Activated naive CD8-positive, alpha-beta T cell treated with anti-CD3 and anti-CD28 coated beads for 36 hours (primary cell): ENCODE measurements at regions not wholly inside any gene's neighbourhood (a gene's known extent, or its start where the extent isn't known, plus 50 kb on each side); places are given as distances from the start of the nearest gene placed in this dataset.

Source experiments
- DNase-seq: peaks from one replicate; pipeline ENCODE4 v3.0.0; 2021
- H3K27ac Mint-ChIP-seq: one replicate; pipeline ENCODE4 v1.8.0; 2022; ENCODE audit warnings: mild to moderate bottlenecking, moderate library complexity, mixed read lengths
- H3K27me3 Mint-ChIP-seq: one replicate; pipeline ENCODE4 v1.8.0; 2022; ENCODE audit warnings: mild to moderate bottlenecking, mixed read lengths
- H3K36me3 Mint-ChIP-seq: one replicate; pipeline ENCODE4 v1.8.0; 2021; ENCODE audit warnings: mild to moderate bottlenecking, mixed read lengths
- H3K4me1 Mint-ChIP-seq: one replicate; pipeline ENCODE4 v1.8.0; 2021; ENCODE audit warnings: mixed read lengths
- H3K4me3 Mint-ChIP-seq: one replicate; pipeline ENCODE4 v1.8.0; 2022; ENCODE audit warnings: mild to moderate bottlenecking, moderate library complexity, mixed read lengths
- H3K9me3 Mint-ChIP-seq: one replicate; pipeline ENCODE4 v1.8.0; 2022; ENCODE audit warnings: mixed read lengths

DNA sequence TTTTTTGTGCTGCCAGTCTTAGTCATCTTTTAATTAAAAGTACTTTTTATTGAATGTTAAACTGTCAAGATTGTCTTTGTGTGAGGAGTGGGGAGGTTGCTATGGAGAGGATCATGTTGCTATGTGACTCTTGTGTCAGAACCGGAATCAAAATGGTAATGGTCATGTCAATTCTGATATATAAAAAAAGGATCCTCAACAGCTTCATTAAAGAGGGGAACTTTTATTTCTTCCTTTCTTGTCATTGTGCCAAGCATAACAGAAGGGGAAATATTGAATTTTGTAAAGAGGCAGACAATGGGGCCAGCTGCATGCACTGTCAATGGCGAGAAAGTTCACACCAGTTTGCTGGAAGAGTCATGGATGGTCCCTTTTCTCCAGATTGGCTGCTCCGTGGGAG is 564.8 kb downstream of the VRK1 start:
- H3K4me3 Mint-ChIP-seq = no peak overlapping the region
- no peaks in the 10 kb centered on the region for H3K36me3 Mint-ChIP-seq
- no peak for DNase-seq
- H3K27ac Mint-ChIP-seq = no peak overlapping the region
- no peaks in the 10 kb centered on the region for H3K9me3 Mint-ChIP-seq
- no peaks in the 10 kb centered on the region for H3K27me3 Mint-ChIP-seq
- no peaks in the 10 kb centered on the region for H3K4me1 Mint-ChIP-seq

DNA sequence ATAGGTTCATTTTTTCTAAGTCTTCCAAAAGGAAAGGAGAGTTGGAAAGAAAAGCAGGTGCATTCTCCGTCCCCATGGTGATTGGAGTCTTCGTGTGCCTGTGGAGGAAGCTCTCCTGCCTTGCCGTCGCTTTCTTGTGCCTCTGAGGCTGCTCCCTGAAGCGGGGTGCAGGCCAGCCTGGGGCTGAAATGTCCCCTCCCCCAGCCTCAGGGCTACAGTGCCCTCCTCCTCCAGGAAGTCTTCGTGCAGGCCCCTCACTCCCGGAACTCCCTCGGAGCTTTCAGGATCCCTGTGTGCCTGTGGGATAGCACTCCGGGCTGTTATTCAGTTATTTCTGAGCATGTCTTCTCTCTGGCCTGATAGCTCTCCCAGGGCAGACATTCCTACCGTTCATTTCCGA is 569.2 kb downstream of the VRK1 start:
- Mint-ChIP-seq H3K27ac (no peak overlapping the region), H3K36me3 (no peaks in the 10 kb centered on the region), H3K9me3 (peaks cover 2% of the 10 kb centered on the region), H3K27me3 (no peaks in the 10 kb centered on the region), H3K4me1 (no peaks in the 10 kb centered on the region), H3K4me3 (no peak overlapping the region)
- no peak for DNase-seq

DNA sequence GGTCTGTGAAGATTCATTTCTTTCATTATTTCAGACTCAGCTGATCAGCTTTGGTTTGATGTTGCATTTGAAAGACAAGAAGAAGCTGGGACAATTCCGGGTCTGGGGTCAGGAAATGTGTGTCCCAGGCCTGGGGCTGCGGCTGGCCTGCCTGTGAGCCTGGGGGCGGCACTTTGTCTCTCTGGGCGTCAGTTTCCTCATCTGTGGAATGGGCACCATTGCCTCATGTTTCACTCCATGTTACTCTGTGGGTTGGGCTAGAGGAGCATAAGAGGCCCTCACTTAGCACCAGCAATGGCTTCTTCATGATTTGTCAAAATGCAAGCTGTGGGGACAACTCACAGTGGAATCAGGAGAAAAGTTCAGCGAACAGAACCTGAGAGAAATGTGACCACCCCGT is 570.1 kb downstream of the VRK1 start:
- no peak for DNase-seq
- Mint-ChIP-seq H3K4me3 (no peak overlapping the region), H3K27ac (no peak overlapping the region), H3K27me3 (no peaks in the 10 kb centered on the region), H3K9me3 (peaks cover 3% of the 10 kb centered on the region), H3K4me1 (no peaks in the 10 kb centered on the region), H3K36me3 (no peaks in the 10 kb centered on the region)

DNA sequence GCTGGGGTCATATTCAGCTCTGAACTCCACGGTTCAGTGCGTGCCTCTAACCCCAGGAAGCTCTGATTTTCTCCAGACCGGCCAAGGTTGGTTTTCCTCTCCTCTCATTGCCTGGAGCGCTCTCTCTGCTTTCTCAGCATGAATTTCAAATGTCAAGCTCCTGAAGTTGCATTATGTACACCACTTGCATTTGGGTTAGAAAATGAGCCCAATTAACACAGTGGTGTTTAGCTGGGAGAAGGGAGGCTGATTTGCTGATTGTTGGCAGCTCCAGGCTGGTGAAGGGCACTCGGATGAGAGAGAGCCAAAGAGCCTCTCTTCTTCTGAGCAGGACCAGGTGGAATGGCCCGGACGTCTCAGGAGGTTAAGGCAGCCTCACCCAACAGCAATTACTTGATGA is 570.9 kb downstream of the VRK1 start:
- peaks cover 3% of the 10 kb centered on the region for H3K9me3 Mint-ChIP-seq
- H3K4me1 Mint-ChIP-seq = no peaks in the 10 kb centered on the region
- H3K27me3 Mint-ChIP-seq = no peaks in the 10 kb centered on the region
- no peaks in the 10 kb centered on the region for H3K36me3 Mint-ChIP-seq
- no peak overlapping the region for H3K4me3 Mint-ChIP-seq
- no peak overlapping the region for H3K27ac Mint-ChIP-seq
- DNase-seq = no peak

DNA sequence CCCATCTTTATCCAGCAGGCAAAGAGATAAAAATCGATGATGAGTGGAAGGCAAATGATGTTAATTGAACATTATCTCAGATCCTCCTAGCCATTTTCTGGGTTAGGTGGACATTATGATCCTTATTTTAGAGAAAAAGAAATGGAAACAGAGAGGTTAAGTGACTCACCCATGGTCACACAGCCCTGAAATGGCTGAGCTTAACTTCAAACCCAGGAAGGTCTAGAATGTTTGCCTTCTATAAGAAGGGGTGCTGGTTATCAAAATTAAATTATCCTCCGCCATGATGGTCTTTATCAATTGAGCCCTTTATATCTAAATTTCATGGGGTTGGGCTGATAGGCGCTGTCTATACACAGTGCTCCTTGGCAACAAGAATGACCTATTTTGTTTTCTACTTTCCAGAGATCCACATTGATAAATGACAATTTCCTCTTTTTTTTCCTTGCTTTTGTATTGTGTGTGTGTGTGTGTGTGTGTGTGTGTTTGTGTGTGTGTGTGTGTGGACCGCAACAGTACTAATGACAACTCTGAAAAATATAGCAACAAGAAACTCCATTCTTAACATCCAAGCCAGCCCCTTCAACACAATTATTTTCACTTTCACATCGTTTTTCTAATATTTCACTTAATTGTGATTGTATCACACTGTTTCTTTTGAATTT is 571.9 kb downstream of the VRK1 start:
- Mint-ChIP-seq H3K4me3 (no peak overlapping the region), H3K36me3 (no peaks in the 10 kb centered on the region), H3K27me3 (no peaks in the 10 kb centered on the region), H3K27ac (no peak overlapping the region), H3K9me3 (peaks cover 3% of the 10 kb centered on the region), H3K4me1 (peaks cover 2% of the 10 kb centered on the region)
- DNase-seq = no peak

DNA sequence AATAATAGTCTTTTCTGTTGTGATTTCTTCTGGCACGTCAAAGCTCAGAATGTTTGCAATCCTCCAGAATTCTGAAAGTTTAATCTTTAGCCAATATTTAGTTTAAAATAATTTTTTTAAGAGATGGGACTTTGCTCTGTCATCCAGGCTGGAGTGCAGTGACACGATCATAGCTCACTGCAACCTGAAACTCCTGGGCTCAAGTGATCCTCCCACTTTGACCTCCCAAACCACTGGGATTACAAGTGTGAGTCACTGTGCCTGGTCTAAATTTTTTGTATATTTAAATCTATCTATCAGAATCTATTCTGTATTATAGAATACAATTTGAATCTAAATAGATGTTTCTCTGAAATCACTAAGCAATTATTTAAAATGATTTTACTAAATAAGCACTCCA is 572.7 kb downstream of the VRK1 start:
- Mint-ChIP-seq H3K36me3 (no peaks in the 10 kb centered on the region), H3K27me3 (no peaks in the 10 kb centered on the region), H3K9me3 (peaks cover 3% of the 10 kb centered on the region), H3K27ac (no peak overlapping the region), H3K4me1 (peaks cover 2% of the 10 kb centered on the region), H3K4me3 (no peak overlapping the region)
- no peak for DNase-seq

DNA sequence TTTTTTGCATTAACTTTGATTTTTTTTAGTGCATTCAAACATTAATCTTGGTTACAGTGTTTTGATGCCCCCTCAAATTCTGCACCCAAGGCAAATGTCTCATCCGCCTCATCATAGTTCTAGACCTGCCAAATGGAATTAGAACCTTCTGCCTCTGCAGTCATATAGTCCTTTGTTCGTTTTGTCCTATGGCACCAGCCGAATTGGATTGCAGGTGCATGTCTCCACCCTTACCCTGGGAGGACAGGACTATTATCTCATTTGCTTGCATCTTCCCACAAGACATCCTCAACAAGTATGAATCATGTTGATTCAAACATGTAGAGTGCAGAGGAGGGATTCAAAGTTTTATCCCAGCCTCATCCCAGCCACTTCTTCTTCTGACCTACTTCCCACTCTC is 579.1 kb downstream of the VRK1 start:
- no peaks in the 10 kb centered on the region for H3K36me3 Mint-ChIP-seq
- peaks cover 38% of the 10 kb centered on the region for H3K4me1 Mint-ChIP-seq
- DNase-seq = no peak
- no peak overlapping the region for H3K27ac Mint-ChIP-seq
- H3K9me3 Mint-ChIP-seq = peaks cover 2% of the 10 kb centered on the region
- H3K4me3 Mint-ChIP-seq = no peak overlapping the region
- H3K27me3 Mint-ChIP-seq = no peaks in the 10 kb centered on the region

DNA sequence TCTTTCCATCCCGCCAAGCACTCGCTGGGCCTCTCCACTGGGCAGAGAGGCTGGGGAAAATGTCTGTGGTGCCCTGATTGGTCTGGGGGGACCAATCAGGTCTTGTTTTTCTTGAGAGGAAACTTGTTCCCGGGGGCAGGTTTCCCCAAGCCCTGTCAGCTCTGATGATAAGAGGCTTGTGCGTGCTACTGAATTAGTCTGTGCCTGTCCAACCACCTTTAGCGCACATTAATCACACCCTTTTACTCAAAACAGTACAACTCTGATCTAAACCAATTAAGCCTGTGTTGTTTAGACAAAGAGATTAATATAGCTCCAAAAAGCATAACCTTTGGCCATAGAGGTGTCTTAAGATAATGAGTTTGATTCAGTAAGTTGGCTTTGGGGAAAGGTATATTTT is 580.4 kb downstream of the VRK1 start:
- Mint-ChIP-seq H3K36me3 (no peaks in the 10 kb centered on the region), H3K4me1 (peaks cover 42% of the 10 kb centered on the region), H3K27me3 (no peaks in the 10 kb centered on the region), H3K4me3 (no peak overlapping the region), H3K27ac (no peak overlapping the region), H3K9me3 (no peaks in the 10 kb centered on the region)
- no peak for DNase-seq

DNA sequence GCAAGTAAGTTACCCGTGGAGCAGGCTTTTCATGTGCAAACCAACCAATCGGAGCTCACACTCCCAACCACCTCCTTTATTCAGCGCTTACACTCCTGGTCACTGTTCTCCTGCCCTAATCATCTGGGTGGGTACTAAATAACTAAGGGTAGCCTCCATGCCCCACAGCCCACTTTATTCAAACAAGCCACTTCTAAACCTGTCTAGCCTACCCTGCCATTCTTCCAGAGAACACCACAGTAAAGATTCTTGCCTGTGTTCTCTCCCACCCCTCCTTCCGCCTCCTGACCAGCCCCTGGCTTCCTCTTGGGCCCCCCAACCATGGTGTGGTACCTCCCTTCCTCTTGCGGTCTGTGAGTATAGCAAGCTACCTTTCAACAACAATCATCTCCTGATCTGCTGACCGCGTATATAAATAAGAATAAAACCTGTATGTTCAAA is 581.9 kb downstream of the VRK1 start:
- peak; percentile 14 for DNase-seq
- Mint-ChIP-seq H3K9me3 (no peaks in the 10 kb centered on the region), H3K4me3 (no peak overlapping the region), H3K4me1 (peaks cover 39% of the 10 kb centered on the region), H3K27me3 (no peaks in the 10 kb centered on the region), H3K27ac (peak overlapping the region; percentile 6), H3K36me3 (no peaks in the 10 kb centered on the region)

DNA sequence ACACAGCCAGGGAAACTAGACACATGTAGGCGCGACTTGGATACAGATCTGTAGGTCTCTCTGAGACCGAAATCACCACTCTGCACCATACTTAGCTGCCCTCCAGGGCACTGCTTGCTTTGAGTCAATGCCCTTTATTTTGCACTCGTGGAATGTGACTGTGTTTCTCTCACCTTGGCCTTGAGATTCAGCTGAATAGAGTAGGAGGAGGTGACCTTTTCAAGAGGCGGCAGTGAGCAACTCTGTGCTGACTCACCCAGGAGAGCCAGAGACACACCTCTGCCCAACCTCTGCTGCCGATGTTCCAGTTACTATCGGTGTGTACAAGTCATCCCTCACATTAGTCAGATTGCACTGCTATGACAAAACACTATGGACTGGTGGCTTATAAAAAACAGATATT is 583.4 kb downstream of the VRK1 start:
- peak; percentile 64 for DNase-seq
- Mint-ChIP-seq H3K9me3 (no peaks in the 10 kb centered on the region), H3K36me3 (no peaks in the 10 kb centered on the region), H3K27ac (no peak overlapping the region), H3K4me3 (no peak overlapping the region), H3K4me1 (peaks cover 39% of the 10 kb centered on the region), H3K27me3 (no peaks in the 10 kb centered on the region)

DNA sequence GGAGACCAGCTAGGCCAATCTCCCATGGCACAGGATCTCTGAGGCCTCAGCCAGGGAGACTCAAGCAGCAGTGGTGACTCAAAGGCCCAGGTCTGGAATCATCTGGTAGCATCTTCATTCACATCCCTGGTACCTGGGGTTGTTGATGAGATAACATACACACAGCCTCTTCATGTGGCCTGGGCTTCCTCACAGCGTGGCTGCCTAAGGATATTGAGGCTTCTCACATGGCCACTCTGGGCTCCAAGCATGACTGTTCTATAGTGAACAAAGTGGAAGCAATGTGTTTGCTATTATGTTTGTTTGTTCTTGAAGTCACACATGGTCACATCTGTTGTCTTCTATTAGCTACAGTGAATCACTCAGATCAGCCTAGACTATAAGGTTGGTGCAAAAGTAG is 584.1 kb downstream of the VRK1 start:
- H3K9me3 Mint-ChIP-seq = no peaks in the 10 kb centered on the region
- H3K27me3 Mint-ChIP-seq = no peaks in the 10 kb centered on the region
- H3K27ac Mint-ChIP-seq = no peak overlapping the region
- H3K4me3 Mint-ChIP-seq = no peak overlapping the region
- H3K36me3 Mint-ChIP-seq = no peaks in the 10 kb centered on the region
- no peak for DNase-seq
- H3K4me1 Mint-ChIP-seq = peaks cover 39% of the 10 kb centered on the region

DNA sequence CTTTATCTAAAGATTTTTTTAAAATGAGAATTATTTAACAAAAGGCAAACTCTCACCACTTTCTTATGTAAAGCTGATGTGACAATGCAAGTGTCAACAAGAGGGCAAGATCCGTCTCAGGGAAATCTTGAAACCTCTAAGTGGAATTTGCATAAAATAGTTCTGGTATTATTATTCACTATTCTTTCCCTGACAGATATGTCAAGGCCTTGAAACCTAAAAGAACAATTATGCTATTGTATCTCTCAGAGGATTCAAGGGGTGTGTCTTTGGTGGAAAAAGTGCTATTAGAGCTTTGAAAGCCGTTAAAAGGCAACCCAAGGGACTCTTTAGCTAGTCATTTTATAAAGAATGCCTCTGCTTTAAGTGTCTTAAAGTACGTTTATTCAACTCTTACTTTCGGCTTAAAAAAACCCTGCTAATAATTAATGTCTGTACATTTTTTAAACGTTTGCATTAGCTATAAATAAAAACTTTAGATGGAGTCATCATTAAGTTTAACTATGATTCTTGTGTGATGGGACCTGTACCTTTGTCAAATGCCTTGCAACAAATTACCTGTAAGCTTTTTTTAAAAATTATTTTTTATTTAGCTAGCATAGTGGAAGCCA is 585.5 kb downstream of the VRK1 start:
- no peak for DNase-seq
- Mint-ChIP-seq H3K27me3 (no peaks in the 10 kb centered on the region), H3K36me3 (no peaks in the 10 kb centered on the region), H3K27ac (no peak overlapping the region), H3K4me1 (peaks cover 47% of the 10 kb centered on the region), H3K9me3 (no peaks in the 10 kb centered on the region), H3K4me3 (no peak overlapping the region)

DNA sequence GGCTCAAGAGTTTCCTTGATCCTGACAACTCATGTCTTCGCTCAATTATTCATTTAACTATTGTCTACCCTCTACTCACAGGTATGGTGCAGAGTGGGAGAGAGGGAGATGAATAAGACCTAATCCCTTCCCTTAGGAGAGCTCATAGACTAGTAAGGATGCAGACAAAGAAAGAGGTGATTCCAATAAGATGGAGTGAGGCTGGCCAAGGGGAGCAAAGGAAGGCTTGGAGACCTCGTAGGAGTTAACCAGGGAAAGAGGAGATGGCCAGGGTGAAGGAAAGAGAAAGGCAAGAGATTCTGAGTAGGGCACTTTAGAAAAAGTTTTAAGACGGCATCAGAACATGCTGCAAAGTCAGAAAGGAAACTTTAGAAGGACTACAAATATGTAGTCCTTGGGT is 588.5 kb downstream of the VRK1 start:
- no peaks in the 10 kb centered on the region for H3K9me3 Mint-ChIP-seq
- no peak overlapping the region for H3K4me3 Mint-ChIP-seq
- H3K36me3 Mint-ChIP-seq = no peaks in the 10 kb centered on the region
- no peaks in the 10 kb centered on the region for H3K27me3 Mint-ChIP-seq
- DNase-seq = no peak
- H3K4me1 Mint-ChIP-seq = peaks cover 25% of the 10 kb centered on the region
- H3K27ac Mint-ChIP-seq = no peak overlapping the region

DNA sequence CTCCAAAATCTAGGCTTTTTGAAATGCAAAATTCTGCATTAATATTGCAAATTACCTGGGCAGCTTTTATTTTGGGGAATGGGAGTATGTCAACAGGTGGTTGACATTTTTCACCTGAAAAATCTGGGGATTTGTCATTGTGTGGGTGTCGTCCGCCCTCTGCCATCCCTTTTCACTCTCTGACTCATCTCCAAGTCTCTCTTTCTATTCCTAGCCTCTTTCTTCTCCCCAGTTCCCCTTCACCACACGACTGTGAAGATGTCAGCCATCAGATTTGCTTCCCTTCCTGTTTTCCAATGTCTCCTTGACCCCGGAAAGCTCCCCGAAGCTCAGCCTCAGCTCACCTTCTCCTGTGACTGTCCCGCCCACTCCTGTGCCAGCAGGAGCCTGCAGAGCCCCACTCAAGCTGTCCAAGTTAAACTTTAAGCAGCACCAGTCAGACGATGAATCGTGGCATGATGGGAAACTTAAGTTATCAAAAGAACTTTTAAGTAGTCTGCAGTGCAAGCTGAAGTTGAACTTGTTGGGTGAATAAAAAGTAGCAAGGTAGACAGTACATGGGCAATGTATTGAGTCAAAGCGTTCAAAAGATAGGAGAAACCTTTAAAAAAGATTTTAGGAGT is 590.2 kb downstream of the VRK1 start:
- H3K9me3 Mint-ChIP-seq = no peaks in the 10 kb centered on the region

DNA sequence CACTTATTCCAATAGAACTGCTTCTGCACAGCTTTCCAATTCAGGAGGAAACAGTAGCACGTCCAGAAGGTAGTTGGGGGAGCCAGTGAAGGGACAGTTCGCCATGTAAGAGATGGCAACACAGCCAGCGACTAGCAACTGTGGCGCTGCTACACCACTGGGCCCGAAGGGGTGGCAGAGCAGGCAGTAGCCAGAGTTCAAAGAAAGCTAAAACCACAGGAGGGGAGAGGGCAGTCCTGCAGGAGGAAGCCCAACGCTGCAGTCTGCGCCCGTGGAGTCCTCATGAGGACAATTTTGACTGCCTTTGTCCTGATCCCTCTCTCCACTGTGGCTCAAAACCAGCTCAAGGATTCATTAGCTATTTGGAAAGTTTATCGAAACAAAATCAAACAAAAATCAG is 591.2 kb downstream of the VRK1 start:
- Mint-ChIP-seq H3K27me3 (no peaks in the 10 kb centered on the region), H3K27ac (no peak overlapping the region), H3K4me3 (no peak overlapping the region)

More for the DNA sequence above, 590.2 kb downstream of the VRK1 start:
- Mint-ChIP-seq H3K27ac (no peak overlapping the region), H3K4me1 (peaks cover 17% of the 10 kb centered on the region), H3K4me3 (no peak overlapping the region), H3K36me3 (no peaks in the 10 kb centered on the region), H3K27me3 (no peaks in the 10 kb centered on the region)
- DNase-seq = no peak

More for the DNA sequence above, 591.2 kb downstream of the VRK1 start:
- Mint-ChIP-seq H3K4me1 (peaks cover 17% of the 10 kb centered on the region), H3K36me3 (no peaks in the 10 kb centered on the region), H3K9me3 (no peaks in the 10 kb centered on the region)
- no peak for DNase-seq
